GM21515 (cell line): ENCODE measurements at regions not wholly inside any gene's neighbourhood (a gene's known extent, or its start where the extent isn't known, plus 50 kb on each side); places are given as distances from the start of the nearest gene placed in this dataset.
"Not testable (repeated sequence)": the region's sequence is repeated elsewhere in the genome, so short reads cannot be mapped to it uniquely, and the experiment has no call there.

Experiments used
- ATAC-seq: cut with Tn5 transposase; IDR thresholded peaks from one replicate; pipeline ENCODE4 v1.9.1; 2021; ENCODE audit not compliant: unreplicated experiment

GRCh38 chr16:59391617-59392364 is 657.7 kb upstream of the GOT2 start:
- ATAC-seq = no peak

- no peak for ATAC-seq
These were observed 651.8 kb upstream of the GOT2 start for GRCh38 chr16:59385959-59386358.

GRCh38 chr16:59385491-59385890 is 651.4 kb upstream of the GOT2 start:
- no peak for ATAC-seq

DNA sequence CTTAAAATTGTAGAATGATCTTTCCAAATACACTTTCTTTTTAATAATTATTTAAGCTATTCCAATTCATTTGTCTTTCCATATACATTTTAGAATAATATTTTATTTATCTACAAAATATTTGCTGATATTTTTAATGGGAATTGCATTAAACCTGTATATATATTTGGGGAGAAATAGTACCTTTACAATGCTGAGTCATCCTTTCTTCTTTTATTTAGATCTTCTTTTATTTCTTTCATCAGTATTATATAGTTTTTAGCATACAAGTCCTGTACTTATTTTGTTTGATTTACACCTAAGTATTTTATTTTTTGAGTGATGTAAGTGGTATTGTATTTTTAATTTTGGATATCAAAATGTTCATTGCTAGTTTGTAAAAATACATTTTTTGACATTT is 639.5 kb upstream of the GOT2 start:
- ATAC-seq = no peak

GRCh38 chr16:59370717-59371116 is 636.6 kb upstream of the GOT2 start:
- no peak for ATAC-seq

GRCh38 chr16:59369523-59369922 is 635.4 kb upstream of the GOT2 start:
- no peak for ATAC-seq

- ATAC-seq = no peak
These were observed 634.5 kb upstream of the GOT2 start for GRCh38 chr16:59368586-59368985.

DNA sequence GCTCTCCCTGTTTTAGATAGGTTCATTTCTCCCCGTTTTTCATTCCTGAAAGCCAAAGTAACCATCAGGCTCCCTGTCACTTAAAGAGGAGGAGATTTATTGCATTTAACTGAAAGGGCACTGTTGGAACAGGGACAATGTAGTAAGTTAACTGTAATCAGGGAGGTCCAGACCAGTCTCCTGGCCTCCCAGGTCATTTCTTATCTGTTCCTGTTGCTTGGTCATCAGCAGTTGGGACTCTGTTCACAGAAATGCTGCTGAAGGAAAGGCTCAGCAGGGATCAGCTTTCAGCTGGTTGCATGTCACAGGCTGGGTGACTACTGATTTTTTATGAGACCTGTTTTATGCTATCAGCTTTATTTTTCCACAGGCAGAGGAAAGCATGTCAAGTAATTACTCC is 622.6 kb upstream of the GOT2 start:
- ATAC-seq = no peak

GRCh38 chr16:59356144-59356543 is 622.0 kb upstream of the GOT2 start:
- no peak for ATAC-seq

DNA sequence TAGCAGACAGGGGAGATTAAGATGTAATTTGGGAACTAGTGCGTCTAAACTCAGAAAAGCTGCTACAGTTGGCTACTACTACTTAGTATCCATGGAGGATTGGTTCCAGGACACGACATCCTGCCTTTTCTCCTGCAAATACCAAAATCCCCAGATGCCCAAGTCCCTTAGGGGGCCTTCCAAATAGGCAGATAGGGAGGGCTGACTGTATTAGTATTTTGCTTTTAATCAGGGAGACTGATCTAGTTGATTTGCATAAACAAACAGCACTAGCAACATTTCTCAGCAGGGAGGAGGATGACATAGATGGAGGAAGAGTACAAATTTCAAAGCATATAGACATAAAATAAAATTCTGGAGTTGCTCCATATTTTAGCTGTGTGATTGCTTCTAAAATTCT is 621.6 kb upstream of the GOT2 start:
- no peak for ATAC-seq

DNA sequence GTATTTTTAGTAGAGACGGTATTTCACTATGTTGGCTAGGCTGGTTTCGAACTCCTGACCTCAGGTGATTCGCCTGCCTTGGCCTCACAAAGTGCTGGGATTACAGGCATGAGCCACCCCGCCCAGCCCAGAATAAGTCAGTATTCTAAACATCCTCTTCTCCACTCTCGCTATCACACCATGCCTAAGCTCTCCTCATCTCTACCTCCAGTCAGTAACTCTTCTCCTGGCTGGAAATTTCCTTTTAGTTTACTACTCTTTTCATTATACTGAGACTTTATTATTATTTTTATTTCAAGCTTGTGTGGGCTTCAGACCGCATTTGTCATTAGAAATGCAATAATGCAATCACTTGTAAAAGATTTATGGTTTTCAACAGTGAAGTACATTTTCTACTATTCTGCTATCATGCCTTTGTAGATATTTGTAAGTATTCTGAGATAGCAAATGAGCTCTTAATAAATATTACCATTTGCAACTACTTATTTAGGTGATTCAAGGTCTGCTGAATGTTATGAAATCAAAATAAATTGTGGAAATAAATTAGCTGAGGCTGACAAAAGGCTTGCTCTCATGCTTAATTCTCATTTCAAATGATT is 617.3 kb upstream of the GOT2 start:
- no peak for ATAC-seq

GRCh38 chr16:59350670-59351069 is 616.6 kb upstream of the GOT2 start:
- ATAC-seq = no peak

DNA sequence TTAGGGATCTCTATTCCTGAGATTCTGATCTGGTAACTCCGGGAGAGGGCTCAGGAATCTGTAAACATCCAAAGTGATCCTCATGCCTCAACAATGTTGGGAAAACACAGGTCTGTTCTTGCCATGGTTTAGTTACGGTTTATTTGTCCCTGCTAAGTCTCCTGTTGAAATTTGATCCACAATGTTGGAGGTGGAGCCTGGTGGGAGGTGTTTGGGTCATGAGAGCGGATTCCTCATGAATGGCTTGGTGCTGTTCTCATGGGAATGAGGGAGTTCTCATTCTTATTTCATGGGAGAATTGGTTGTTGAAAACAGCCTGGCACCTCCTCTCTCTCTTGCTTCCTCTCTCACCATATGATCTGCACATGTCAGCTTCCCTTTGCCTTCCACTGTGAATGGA is 608.6 kb upstream of the GOT2 start:
- no peak for ATAC-seq

- ATAC-seq = no peak
These were observed 607.3 kb upstream of the GOT2 start for GRCh38 chr16:59341368-59341767.

- ATAC-seq = no peak
These were observed 605.8 kb upstream of the GOT2 start for GRCh38 chr16:59339871-59340270.

DNA sequence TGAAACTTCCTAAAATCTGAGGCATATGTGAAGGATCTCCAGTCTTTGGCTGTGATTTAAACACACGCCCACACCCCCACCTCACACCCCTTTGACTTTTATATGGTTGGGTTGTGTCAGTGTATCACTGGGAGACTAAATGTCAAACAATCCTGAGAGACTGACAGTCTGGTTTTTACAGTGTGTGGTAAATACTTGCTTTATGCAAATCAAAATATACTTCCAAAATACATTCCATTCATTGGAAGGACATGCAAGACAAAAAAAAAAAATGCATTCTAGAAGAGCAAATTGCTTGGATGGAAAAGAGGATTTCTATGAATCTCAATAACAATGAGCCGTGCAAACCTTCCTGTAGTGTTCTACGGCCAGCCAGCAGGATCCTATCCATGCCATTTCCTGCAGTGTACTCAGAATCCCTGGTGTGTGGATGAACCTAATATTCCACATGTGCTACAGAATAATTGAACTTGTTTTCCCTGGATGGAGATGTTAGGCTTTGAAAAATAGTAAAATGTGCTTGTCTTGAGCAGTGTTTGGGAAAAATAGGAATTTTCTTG is 602.1 kb upstream of the GOT2 start:
- no peak for ATAC-seq

GRCh38 chr16:59331708-59332107 is 597.6 kb upstream of the GOT2 start:
- not testable (repeated sequence) for ATAC-seq

- no peak for ATAC-seq
These were observed 596.0 kb upstream of the GOT2 start for GRCh38 chr16:59330019-59330670.

DNA sequence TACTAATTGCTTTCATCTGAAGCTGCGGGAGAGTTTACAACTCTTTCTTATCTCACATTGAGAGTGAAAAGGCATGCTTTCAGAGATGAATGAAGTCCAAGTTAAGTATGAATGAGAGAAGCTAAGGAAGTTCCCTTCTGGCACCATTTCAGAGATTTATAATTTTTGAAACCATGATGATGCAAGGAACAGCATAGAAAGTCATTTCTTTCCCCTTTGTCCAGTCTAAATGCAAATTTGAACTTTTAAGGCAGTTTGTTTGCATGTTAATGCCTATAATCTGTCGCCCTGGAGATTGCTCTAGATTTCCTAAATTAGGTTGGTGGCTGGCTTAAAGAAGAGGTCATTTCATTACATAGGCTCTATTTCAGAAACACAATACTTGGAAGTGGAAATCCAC is 594.8 kb upstream of the GOT2 start:
- ATAC-seq = no peak

- no peak for ATAC-seq
These were observed 593.8 kb upstream of the GOT2 start for GRCh38 chr16:59327894-59328293.

DNA sequence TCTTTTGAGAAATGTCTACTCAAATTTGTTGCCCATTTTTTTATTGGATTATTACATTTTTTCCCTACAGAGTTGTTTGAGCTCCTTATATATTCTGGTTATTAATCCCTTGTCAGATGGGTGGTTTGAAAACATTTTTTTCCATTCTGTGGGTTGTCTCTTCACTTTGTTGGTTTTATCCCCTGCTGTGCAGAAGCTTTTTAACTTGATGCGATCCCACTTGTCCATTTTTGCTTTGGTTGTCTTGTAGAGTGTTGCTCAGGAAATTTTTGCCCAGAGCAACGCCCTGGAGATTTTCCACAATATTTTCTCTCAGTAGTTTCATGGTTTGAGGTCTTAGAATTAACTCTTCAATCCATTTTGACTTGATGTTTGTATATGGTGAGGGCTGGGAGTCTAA is 592.8 kb upstream of the GOT2 start:
- ATAC-seq = no peak

GRCh38 chr16:59324462-59324861 is 590.3 kb upstream of the GOT2 start:
- no peak for ATAC-seq
